DND-41 (cell line): ENCODE measurements at regions not wholly inside any gene's neighbourhood (a gene's known extent, or its start where the extent isn't known, plus 50 kb on each side); places are given as distances from the start of the nearest gene placed in this dataset.

Source experiments
- ATAC-seq: fragments of 200-7000 bp; cut with Tn5 transposase; 3 replicates; pipeline ENCODE4 v1.9.1; 2021; ENCODE audit warnings: low read depth; ENCODE audit not compliant: insufficient read depth
- DNase-seq: peaks from one replicate; pipeline ENCODE4 v3.0.0-alpha.2; 2020
- H2AFZ ChIP-seq: 2 replicates; pipeline ENCODE4 v1.6.0; 2012; ENCODE audit warnings: low read depth, low read length
- H3K27ac ChIP-seq: 2 replicates; pipeline ENCODE4 v1.5.1; 2012; ENCODE audit warnings: low read length, inconsistent platforms
- H3K27me3 ChIP-seq: fragments of 200-600 bp; sonication (generic); 2 replicates; pipeline ENCODE4 v1.6.0; 2012; ENCODE audit warnings: low read length, mild to moderate bottlenecking, inconsistent platforms; ENCODE audit not compliant: insufficient read depth, poor library complexity
- H3K36me3 ChIP-seq: 2 replicates; pipeline ENCODE4 v1.5.1; 2012; ENCODE audit warnings: low read length, inconsistent platforms; ENCODE audit not compliant: insufficient read depth
- H3K4me1 ChIP-seq: 2 replicates; pipeline ENCODE4 v1.5.1; 2012; ENCODE audit warnings: mild to moderate bottlenecking, low read length; ENCODE audit not compliant: insufficient read depth
- H3K4me2 ChIP-seq: 2 replicates; pipeline ENCODE4 v1.6.0; 2012; ENCODE audit warnings: mild to moderate bottlenecking, moderate library complexity, low read length, inconsistent platforms; ENCODE audit not compliant: insufficient read depth
- H3K4me3 ChIP-seq, 2 experiments: fragments of 200-600 bp in 1 of 2; shearing (Covaris generic) in 1 of 2; 2 replicates each; pipeline ENCODE4 v1.5.1; 2012 to 2016; ENCODE audit warnings: inconsistent platforms in 2 of 2, low read length in 2 of 2, mild to moderate bottlenecking in 2 of 2, low read depth in 1 of 2, moderate library complexity in 1 of 2
- H3K79me2 ChIP-seq: 2 replicates; pipeline ENCODE4 v1.6.0; 2012; ENCODE audit warnings: low read length, inconsistent platforms; ENCODE audit not compliant: insufficient read depth
- H3K9ac ChIP-seq: 2 replicates; pipeline ENCODE4 v1.6.0; 2012; ENCODE audit warnings: low read depth, mild to moderate bottlenecking, inconsistent platforms, low read length, moderate library complexity
- H3K9me3 ChIP-seq: 2 replicates; pipeline ENCODE4 v1.5.1; 2012; ENCODE audit warnings: low read length, moderate library complexity, mild to moderate bottlenecking, inconsistent platforms; ENCODE audit not compliant: insufficient read depth, severe bottlenecking
- H4K20me1 ChIP-seq: 2 replicates; pipeline ENCODE4 v1.6.0; 2012; ENCODE audit warnings: low read length; ENCODE audit not compliant: insufficient read depth
- EZH2 ChIP-seq: IDR thresholded peaks from 3 replicates; pipeline ENCODE4 v1.6.1; 2012; ENCODE audit warnings: borderline replicate concordance, low read depth, mild to moderate bottlenecking, moderate library complexity, low read length, inconsistent platforms; ENCODE audit not compliant: severe bottlenecking
- TF ChIP-seq, protein P1 (sequence below): IDR thresholded peaks from 2 replicates; pipeline ENCODE4 v1.5.1; 2012; ENCODE audit warnings: borderline replicate concordance, low read length, moderate library complexity, mild to moderate bottlenecking; ENCODE audit not compliant: poor library complexity, severe bottlenecking; ENCODE audit errors: extremely low read depth

DNA sequence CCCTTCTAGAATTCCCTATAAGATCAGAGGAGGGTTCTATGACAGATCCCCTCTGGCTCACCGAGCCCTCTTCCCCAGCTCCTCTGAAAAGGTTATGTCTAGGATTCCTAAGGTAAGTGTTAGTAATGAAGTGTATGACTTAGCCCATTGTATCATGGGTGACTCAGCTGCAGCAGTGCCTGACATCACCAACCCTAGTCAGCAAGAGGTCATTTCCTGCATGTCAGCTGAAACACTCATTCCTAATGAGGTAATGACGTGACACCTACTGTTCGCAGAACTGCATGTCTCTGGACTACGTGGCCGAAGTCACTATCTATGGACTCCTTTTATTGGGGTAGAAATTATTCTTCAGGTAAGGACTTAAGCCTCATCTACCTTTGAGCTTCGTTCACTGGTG is 196.1 kb upstream of the MYT1L start:
- H3K4me2 ChIP-seq: no peak overlapping the region
- H3K9me3 ChIP-seq: no peaks in the 10 kb centered on the region
- H3K27me3 ChIP-seq: no peaks in the 10 kb centered on the region
- H3K27ac ChIP-seq: no peak overlapping the region
- no peaks in the 10 kb centered on the region for H3K79me2 ChIP-seq
- ATAC-seq: no peak
- H4K20me1 ChIP-seq: no peaks in the 10 kb centered on the region
- DNase-seq: no peak
- no peak overlapping the region for H2AFZ ChIP-seq
- H3K9ac ChIP-seq: no peak overlapping the region
- H3K4me3 ChIP-seq: no peak overlapping the region
- no peaks in the 10 kb centered on the region for H3K36me3 ChIP-seq
- H3K4me1 ChIP-seq: no peaks in the 10 kb centered on the region
- TF ChIP-seq, protein P1, sequence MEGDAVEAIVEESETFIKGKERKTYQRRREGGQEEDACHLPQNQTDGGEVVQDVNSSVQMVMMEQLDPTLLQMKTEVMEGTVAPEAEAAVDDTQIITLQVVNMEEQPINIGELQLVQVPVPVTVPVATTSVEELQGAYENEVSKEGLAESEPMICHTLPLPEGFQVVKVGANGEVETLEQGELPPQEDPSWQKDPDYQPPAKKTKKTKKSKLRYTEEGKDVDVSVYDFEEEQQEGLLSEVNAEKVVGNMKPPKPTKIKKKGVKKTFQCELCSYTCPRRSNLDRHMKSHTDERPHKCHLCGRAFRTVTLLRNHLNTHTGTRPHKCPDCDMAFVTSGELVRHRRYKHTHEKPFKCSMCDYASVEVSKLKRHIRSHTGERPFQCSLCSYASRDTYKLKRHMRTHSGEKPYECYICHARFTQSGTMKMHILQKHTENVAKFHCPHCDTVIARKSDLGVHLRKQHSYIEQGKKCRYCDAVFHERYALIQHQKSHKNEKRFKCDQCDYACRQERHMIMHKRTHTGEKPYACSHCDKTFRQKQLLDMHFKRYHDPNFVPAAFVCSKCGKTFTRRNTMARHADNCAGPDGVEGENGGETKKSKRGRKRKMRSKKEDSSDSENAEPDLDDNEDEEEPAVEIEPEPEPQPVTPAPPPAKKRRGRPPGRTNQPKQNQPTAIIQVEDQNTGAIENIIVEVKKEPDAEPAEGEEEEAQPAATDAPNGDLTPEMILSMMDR: no peak
- no peak for TF ChIP-seq EZH2

DNA sequence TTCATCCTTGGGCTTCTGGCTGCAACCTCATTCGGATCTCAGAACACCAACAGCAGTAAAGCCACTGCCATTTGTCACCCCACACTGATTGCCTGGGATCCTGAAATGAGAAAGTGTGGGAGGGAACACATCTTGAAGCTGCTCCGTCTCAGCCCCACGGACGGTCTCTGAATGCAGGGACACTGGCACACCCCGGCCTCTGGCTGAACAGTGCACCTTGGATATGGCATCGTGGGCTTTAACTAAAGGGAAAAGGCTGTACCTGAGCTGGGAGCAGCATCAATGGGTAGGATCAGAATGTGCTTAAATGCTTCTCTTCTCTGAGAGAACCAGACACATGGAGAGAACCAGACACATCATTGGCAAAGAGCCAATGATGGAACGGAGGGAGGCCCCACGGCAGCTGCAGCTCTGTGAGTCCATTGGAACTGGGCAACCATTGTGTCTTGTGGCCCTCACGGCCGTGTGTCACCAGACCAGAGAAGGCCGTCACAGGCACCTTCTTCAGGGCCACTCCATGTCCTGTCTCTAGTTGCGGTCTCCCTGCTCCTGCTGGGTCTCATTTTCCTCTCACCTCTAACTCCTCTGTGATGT is 193.4 kb upstream of the MYT1L start:
- H3K4me1 ChIP-seq: no peaks in the 10 kb centered on the region
- no peaks in the 10 kb centered on the region for H4K20me1 ChIP-seq
- H2AFZ ChIP-seq: no peak overlapping the region
- H3K4me3 ChIP-seq: no peak overlapping the region
- H3K9ac ChIP-seq: no peak overlapping the region
- H3K36me3 ChIP-seq: no peaks in the 10 kb centered on the region
- no peaks in the 10 kb centered on the region for H3K79me2 ChIP-seq
- DNase-seq: no peak
- H3K4me2 ChIP-seq: no peak overlapping the region
- no peak for TF ChIP-seq EZH2
- TF ChIP-seq, protein P1: no peak
- ATAC-seq: no peak
- H3K27me3 ChIP-seq: no peaks in the 10 kb centered on the region
- H3K27ac ChIP-seq: no peak overlapping the region
- H3K9me3 ChIP-seq: no peaks in the 10 kb centered on the region

DNA sequence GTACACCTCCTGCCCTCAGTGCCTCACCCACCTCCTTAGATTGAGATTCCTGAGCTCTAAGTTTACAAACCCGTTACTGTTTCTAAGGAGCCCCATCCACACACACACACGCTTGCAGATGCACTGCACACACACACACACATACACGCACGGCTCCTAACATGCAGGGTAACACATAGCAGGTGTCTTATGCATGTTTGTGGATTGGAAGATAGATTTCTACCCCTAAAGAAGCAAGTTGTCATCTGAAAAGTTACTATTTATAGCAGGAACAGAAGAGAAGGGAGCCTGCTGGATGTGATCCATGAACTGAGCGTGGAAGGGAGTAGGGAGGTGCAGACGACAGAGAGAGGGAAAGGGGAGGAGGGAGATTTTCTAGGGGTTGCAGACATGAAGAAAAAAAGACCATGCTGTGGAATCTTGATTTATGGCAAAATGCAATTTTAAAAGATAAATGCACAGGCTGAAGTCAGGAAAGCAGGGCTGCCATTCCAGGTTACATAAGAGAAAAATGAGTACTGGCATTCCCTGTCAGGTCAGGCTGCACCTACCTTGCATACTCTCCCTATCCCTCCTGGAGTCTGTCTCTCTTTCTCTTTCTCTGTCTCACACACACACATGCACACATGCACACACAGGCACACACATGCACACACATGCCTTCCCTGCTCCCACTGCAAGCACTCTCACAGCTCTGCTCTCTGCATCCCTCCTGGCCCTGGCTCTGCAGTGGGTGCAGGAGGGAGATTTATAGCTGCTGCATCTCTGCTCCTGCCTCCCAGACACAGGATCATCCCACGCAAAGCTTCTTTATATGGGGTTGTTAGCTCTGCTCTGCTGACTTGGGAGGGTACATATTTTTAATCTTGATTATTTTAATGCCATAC is 192.6 kb upstream of the MYT1L start:
- DNase-seq (no peak), ATAC-seq (no peak)
- Histone ChIP-seq H4K20me1 (no peaks in the 10 kb centered on the region), H3K4me3 (no peak overlapping the region), H3K4me2 (no peak overlapping the region), H3K79me2 (no peaks in the 10 kb centered on the region), H3K27me3 (no peaks in the 10 kb centered on the region), H3K4me1 (no peaks in the 10 kb centered on the region), H3K9me3 (no peaks in the 10 kb centered on the region), H2AFZ (no peak overlapping the region), H3K9ac (no peak overlapping the region), H3K27ac (no peak overlapping the region), H3K36me3 (no peaks in the 10 kb centered on the region)
- no peak for TF ChIP-seq EZH2

DNA sequence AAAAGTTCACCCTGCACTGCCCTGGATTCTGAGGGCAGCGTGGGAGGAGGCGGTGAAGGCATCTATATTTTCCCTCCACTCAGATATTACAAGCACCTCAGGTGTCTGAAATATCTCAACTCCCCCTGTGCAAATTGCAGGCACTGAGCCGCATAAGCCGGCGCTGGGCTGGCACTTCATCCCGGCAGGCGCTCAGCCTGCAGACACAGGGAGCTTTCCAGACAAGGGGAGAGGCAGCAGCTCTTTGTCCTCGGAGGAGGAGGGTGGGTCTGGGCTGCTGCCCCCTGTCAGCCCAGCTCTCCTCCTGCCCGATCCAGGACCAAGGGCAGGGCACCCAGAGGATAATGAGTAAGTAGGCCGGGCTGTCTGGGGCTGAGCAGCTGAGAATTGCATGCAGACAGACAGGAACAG is 189.3 kb upstream of the MYT1L start:
- no peaks in the 10 kb centered on the region for H3K27me3 ChIP-seq
- DNase-seq: no peak
- no peaks in the 10 kb centered on the region for H3K4me1 ChIP-seq
- H4K20me1 ChIP-seq: no peaks in the 10 kb centered on the region
- no peak overlapping the region for H3K27ac ChIP-seq
- ATAC-seq: no peak
- no peak for TF ChIP-seq EZH2
- TF ChIP-seq, protein P1: no peak
- no peaks in the 10 kb centered on the region for H3K9me3 ChIP-seq
- no peak overlapping the region for H3K4me2 ChIP-seq
- no peak overlapping the region for H2AFZ ChIP-seq
- no peak overlapping the region for H3K4me3 ChIP-seq
- no peak overlapping the region for H3K9ac ChIP-seq
- no peaks in the 10 kb centered on the region for H3K79me2 ChIP-seq
- no peaks in the 10 kb centered on the region for H3K36me3 ChIP-seq
